WTC11 (cell line): ENCODE measurements at regions not wholly inside any gene's neighbourhood (a gene's known extent, or its start where the extent isn't known, plus 50 kb on each side); places are given as distances from the start of the nearest gene placed in this dataset.

Experiments
- ATAC-seq: fragments of 200-7000 bp; cut with Tn5 transposase; 2 replicates; pipeline ENCODE4 v1.10.0; 2021; ENCODE audit warnings: mild to moderate bottlenecking, moderate library complexity
- CTCF ChIA-PET: fragments of 300-600 bp; sonication (Branson Sonifier 250); formaldehyde crosslinking; loops from one replicate; lab custom pipeline; 2021; ENCODE audit warnings: antibody characterized with exemption; lab: Charles Lee
- POLR2A ChIA-PET: fragments of 350-600 bp; sonication (Branson Sonifier 250); formaldehyde crosslinking; loops from one replicate; lab custom pipeline; 2021; ENCODE audit warnings: antibody characterized with exemption; lab: Charles Lee
- DNase-seq: peaks from one replicate; pipeline ENCODE4 v3.0.0; 2021; ENCODE audit warnings: low spot score
- H3K27ac Mint-ChIP-seq: 2 replicates; pipeline ENCODE4 v1.8.0; 2021; ENCODE audit warnings: mixed read lengths
- H3K27me3 Mint-ChIP-seq: 2 replicates; pipeline ENCODE4 v1.8.0; 2021; ENCODE audit warnings: low read depth, mild to moderate bottlenecking, moderate library complexity, mixed read lengths
- H3K36me3 Mint-ChIP-seq: 2 replicates; pipeline ENCODE4 v1.8.0; 2021; ENCODE audit warnings: mixed read lengths
- H3K4me1 Mint-ChIP-seq: 2 replicates; pipeline ENCODE4 v1.8.0; 2022; ENCODE audit warnings: mixed read lengths
- H3K4me3 Mint-ChIP-seq: 2 replicates; pipeline ENCODE4 v1.8.0; 2021; ENCODE audit warnings: mild to moderate bottlenecking, moderate library complexity, mixed read lengths
- H3K9me3 Mint-ChIP-seq: 2 replicates; pipeline ENCODE4 v1.8.0; 2021; ENCODE audit warnings: mixed read lengths
- ATF1 ChIP-seq: sonication (generic); formaldehyde crosslinking; IDR thresholded peaks from 2 replicates; pipeline ENCODE4 v1.8.1; 2023; ENCODE audit warnings: mild to moderate bottlenecking, moderate library complexity, missing genetic modification reagents
- CBFB ChIP-seq: sonication (generic); formaldehyde crosslinking; IDR thresholded peaks from 2 replicates; pipeline ENCODE4 v1.8.1; 2022; ENCODE audit warnings: mild to moderate bottlenecking, low read depth, missing genetic modification reagents
- CREM ChIP-seq: sonication (generic); formaldehyde crosslinking; IDR thresholded peaks from 2 replicates; pipeline ENCODE4 v1.8.1; 2022; ENCODE audit warnings: mild to moderate bottlenecking, missing genetic modification reagents, moderate library complexity
- EMX1 ChIP-seq: fragments of 250-450 bp; sonication (Bioruptor Pico); IDR thresholded peaks from 2 replicates; pipeline ENCODE4 v1.8.0; 2021; ENCODE audit warnings: mild to moderate bottlenecking
- ETV6 ChIP-seq: sonication (generic); formaldehyde crosslinking; IDR thresholded peaks from 2 replicates; pipeline ENCODE4 v1.8.1; 2022; ENCODE audit warnings: mild to moderate bottlenecking, missing genetic modification reagents
- FOXK1 ChIP-seq: sonication (generic); formaldehyde crosslinking; IDR thresholded peaks from 2 replicates; pipeline ENCODE4 v1.8.0; 2022; ENCODE audit warnings: mild to moderate bottlenecking, moderate library complexity, missing genetic modification reagents
- FOXP1 ChIP-seq: sonication (generic); formaldehyde crosslinking; IDR thresholded peaks from 2 replicates; pipeline ENCODE4 v1.8.0; 2022; ENCODE audit warnings: missing genetic modification reagents, mild to moderate bottlenecking, moderate library complexity, borderline replicate concordance
- GRHL2 ChIP-seq: fragments of 250-450 bp; sonication (Bioruptor Pico); IDR thresholded peaks from 2 replicates; pipeline ENCODE4 v1.8.0; 2022; ENCODE audit warnings: mild to moderate bottlenecking, moderate library complexity; ENCODE audit not compliant: insufficient replicate concordance, severe bottlenecking
- HMGA2 ChIP-seq: fragments of 250-450 bp; sonication (Bioruptor Pico); IDR thresholded peaks from 2 replicates; pipeline ENCODE4 v1.4.0; 2021; ENCODE audit warnings: mild to moderate bottlenecking, moderate library complexity
- MXD4 ChIP-seq: fragments of 250-450 bp; sonication (Bioruptor Pico); IDR thresholded peaks from 2 replicates; pipeline ENCODE4 v1.8.0; 2021; ENCODE audit warnings: mild to moderate bottlenecking, moderate library complexity, borderline replicate concordance
- MYBL2 ChIP-seq: sonication (generic); formaldehyde crosslinking; IDR thresholded peaks from 2 replicates; pipeline ENCODE4 v1.8.1; 2023; ENCODE audit warnings: mild to moderate bottlenecking, moderate library complexity, missing genetic modification reagents
- NFATC4 ChIP-seq: fragments of 250-450 bp; sonication (Bioruptor Pico); IDR thresholded peaks from 2 replicates; pipeline ENCODE4 v1.9.0; 2021; ENCODE audit warnings: mild to moderate bottlenecking
- NFYB ChIP-seq: sonication (generic); formaldehyde crosslinking; conservative IDR thresholded peaks from 2 replicates; pipeline ENCODE4 v1.8.0; 2022; ENCODE audit warnings: low read depth, missing genetic modification reagents
- OVOL2 ChIP-seq: fragments of 250-450 bp; sonication (Bioruptor Pico); IDR thresholded peaks from 2 replicates; pipeline ENCODE4 v1.9.0; 2021; ENCODE audit warnings: mild to moderate bottlenecking, borderline replicate concordance
- SMAD4 ChIP-seq: sonication (generic); formaldehyde crosslinking; IDR thresholded peaks from 2 replicates; pipeline ENCODE4 v1.8.0; 2022; ENCODE audit warnings: mild to moderate bottlenecking, missing genetic modification reagents
- SP1 ChIP-seq: sonication (generic); formaldehyde crosslinking; conservative IDR thresholded peaks from 2 replicates; pipeline ENCODE4 v1.8.1; 2022; ENCODE audit warnings: missing genetic modification reagents
- TP53 ChIP-seq: sonication (generic); formaldehyde crosslinking; IDR thresholded peaks from 2 replicates; pipeline ENCODE4 v1.8.1; 2023; ENCODE audit warnings: mild to moderate bottlenecking, missing genetic modification reagents
- ZNF121 ChIP-seq: sonication (generic); formaldehyde crosslinking; IDR thresholded peaks from 2 replicates; pipeline ENCODE4 v1.8.0; 2023; ENCODE audit warnings: missing genetic modification reagents
- ZNF138 ChIP-seq: sonication (generic); formaldehyde crosslinking; conservative IDR thresholded peaks from 2 replicates; pipeline ENCODE4 v1.8.1; 2022; ENCODE audit warnings: mild to moderate bottlenecking, moderate library complexity, missing genetic modification reagents
- ZNF219 ChIP-seq: sonication (generic); formaldehyde crosslinking; IDR thresholded peaks from 2 replicates; pipeline ENCODE4 v1.8.0; 2023; ENCODE audit warnings: missing genetic modification reagents, mild to moderate bottlenecking, borderline replicate concordance
- ZNF396 ChIP-seq: fragments of 250-450 bp; sonication (Bioruptor Pico); IDR thresholded peaks from 2 replicates; pipeline ENCODE4 v1.8.0; 2021; ENCODE audit warnings: mild to moderate bottlenecking, moderate library complexity, borderline replicate concordance
- ZNF671 ChIP-seq: fragments of 250-450 bp; sonication (Bioruptor Pico); IDR thresholded peaks from 2 replicates; pipeline ENCODE4 v1.8.0; 2021; ENCODE audit warnings: mild to moderate bottlenecking
- TF ChIP-seq, protein P1 (sequence below): sonication (generic); formaldehyde crosslinking; IDR thresholded peaks from 2 replicates; pipeline ENCODE4 v1.8.1; 2023; ENCODE audit warnings: mild to moderate bottlenecking, missing genetic modification reagents
- TF ChIP-seq, protein P2 (sequence below): sonication (generic); formaldehyde crosslinking; IDR thresholded peaks from 2 replicates; pipeline ENCODE4 v1.8.1; 2023; ENCODE audit warnings: mild to moderate bottlenecking, missing genetic modification reagents
- TF ChIP-seq, protein P3 (sequence below): fragments of 250-450 bp; sonication (Bioruptor Pico); conservative IDR thresholded peaks from 2 replicates; pipeline ENCODE4 v1.9.0; 2021; ENCODE audit warnings: mild to moderate bottlenecking
- TF ChIP-seq, protein P4 (sequence below): fragments of 250-450 bp; sonication (Bioruptor Pico); IDR thresholded peaks from 2 replicates; pipeline ENCODE4 v2.1.2; 2022; ENCODE audit warnings: mild to moderate bottlenecking, moderate library complexity

DNA sequence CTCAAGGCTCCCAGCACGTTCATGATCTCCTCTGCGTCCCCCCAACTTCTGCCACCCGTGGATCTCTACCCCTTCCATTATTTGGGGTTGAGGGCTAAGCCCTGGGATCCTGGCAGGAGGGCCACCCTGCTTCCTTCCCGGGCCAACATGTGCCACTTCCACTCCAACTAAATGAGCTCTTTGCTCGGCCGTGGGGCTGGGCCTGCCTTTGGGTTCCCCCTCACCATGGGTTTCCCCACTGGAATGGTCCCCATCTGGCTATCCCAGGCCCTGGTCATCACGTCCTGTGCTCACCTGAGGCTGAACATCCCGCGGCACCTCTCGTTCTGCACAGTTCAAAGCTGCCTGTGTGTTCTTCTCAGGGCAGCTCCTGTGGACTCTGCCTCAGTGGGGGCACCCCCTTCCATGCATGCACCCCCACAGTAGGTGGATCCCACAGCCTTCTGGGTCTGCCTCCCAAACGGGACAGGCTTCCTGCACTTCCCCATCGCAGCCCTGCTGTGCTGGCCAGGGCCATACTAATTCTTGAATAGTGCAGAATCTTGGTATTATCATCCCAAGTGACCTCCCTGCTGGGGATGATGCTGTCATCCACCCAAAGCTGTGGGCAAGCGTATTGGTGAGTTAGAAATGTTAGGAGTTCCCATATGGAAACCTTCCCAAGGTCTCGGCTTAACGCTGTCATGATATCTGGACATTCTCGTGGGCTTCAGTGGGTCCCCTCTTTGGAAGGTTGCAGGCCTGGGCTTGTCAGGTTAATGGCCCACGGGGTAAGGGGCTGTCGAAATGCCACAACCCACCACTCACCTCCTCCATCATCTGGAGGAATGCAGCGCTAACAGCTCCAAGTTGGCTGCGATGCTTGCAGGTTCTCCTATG is 150.5 kb upstream of the TWIST2 start (continued):
- TF ChIP-seq, protein P1, sequence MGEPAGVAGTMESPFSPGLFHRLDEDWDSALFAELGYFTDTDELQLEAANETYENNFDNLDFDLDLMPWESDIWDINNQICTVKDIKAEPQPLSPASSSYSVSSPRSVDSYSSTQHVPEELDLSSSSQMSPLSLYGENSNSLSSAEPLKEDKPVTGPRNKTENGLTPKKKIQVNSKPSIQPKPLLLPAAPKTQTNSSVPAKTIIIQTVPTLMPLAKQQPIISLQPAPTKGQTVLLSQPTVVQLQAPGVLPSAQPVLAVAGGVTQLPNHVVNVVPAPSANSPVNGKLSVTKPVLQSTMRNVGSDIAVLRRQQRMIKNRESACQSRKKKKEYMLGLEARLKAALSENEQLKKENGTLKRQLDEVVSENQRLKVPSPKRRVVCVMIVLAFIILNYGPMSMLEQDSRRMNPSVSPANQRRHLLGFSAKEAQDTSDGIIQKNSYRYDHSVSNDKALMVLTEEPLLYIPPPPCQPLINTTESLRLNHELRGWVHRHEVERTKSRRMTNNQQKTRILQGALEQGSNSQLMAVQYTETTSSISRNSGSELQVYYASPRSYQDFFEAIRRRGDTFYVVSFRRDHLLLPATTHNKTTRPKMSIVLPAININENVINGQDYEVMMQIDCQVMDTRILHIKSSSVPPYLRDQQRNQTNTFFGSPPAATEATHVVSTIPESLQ (CRISPR knock-in tag): no peak
- TF ChIP-seq MYBL2 (CRISPR knock-in tag) (no peak), FOXK1 (CRISPR knock-in tag) (no peak), TP53 (CRISPR knock-in tag) (no peak), FOXP1 (no peak), HMGA2 (no peak)
- TF ChIP-seq, protein P2, sequence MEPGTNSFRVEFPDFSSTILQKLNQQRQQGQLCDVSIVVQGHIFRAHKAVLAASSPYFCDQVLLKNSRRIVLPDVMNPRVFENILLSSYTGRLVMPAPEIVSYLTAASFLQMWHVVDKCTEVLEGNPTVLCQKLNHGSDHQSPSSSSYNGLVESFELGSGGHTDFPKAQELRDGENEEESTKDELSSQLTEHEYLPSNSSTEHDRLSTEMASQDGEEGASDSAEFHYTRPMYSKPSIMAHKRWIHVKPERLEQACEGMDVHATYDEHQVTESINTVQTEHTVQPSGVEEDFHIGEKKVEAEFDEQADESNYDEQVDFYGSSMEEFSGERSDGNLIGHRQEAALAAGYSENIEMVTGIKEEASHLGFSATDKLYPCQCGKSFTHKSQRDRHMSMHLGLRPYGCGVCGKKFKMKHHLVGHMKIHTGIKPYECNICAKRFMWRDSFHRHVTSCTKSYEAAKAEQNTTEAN: no peak

DNA sequence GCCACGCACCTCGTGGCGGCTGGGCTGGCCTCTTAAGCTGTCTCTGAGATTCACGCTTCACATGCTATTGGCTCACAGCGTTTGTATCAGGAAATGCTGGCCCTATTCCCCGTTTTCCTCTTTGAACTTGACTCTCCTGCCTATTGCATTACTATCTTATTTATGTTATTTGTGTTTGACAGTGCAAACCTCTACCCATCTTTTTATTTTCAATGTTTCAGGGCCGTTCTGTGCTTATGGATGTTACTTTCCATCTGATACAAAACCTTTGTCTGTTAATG is 149.9 kb upstream of the TWIST2 start:
- no peak for DNase-seq
- no peak for TF ChIP-seq NFATC4 (CRISPR knock-in tag)
- no peak for TF ChIP-seq OVOL2 (CRISPR knock-in tag)
- TF ChIP-seq SP1 (CRISPR knock-in tag): no peak
- no peak for TF ChIP-seq ATF1 (CRISPR knock-in tag)
- no peak for TF ChIP-seq SMAD4 (CRISPR knock-in tag)
- TF ChIP-seq MXD4 (CRISPR knock-in tag): no peak
- TF ChIP-seq, protein P3, sequence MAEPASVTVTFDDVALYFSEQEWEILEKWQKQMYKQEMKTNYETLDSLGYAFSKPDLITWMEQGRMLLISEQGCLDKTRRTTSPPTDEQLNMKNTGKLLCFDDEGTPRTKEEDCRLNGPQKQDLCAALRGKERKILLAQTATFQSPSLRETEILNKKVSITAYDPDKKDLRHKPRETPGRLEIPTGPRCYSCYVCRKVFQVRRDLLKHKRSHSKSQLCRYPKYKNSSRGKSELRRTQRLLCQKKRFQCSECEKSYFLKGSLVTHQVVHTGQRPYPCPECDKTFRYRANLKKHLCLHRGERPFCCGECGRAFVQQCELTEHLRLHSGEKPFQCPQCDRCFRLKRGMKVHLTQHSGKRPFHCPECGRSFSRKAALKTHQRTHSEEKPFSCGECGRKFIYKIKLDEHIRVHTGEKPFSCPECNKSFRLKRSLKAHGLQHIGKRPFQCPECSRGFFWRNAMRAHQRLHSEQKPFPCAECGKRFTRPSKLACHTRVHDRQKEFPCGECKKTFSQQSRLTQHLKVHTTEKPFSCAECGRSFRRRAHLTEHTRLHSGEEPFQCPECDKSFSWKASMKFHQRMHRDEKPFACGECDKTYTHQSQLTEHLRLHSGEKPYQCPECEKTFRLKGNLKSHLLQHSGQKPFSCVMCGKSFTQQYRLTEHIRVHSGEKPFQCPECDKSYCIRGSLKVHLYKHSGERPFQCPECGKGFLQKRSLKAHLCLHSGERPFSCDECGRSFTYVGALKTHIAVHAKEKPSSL (CRISPR knock-in tag): no peak
- TF ChIP-seq GRHL2 (CRISPR knock-in tag): no peak
- TF ChIP-seq EMX1: no peak
- Mint-ChIP-seq H3K9me3 (no peaks in the 10 kb centered on the region), H3K36me3 (no peaks in the 10 kb centered on the region), H3K27me3 (no peaks in the 10 kb centered on the region), H3K27ac (no peak overlapping the region), H3K4me3 (no peak overlapping the region), H3K4me1 (no peaks in the 10 kb centered on the region)
- ATAC-seq: no peak
- ChIA-PET CTCF (interaction anchor here (0.8 kb wide), 1 partner anchor 185 kb away, joined by 3 read pairs; no protein-coding TSS in a partner anchor), POLR2A (no interaction called here)

DNA sequence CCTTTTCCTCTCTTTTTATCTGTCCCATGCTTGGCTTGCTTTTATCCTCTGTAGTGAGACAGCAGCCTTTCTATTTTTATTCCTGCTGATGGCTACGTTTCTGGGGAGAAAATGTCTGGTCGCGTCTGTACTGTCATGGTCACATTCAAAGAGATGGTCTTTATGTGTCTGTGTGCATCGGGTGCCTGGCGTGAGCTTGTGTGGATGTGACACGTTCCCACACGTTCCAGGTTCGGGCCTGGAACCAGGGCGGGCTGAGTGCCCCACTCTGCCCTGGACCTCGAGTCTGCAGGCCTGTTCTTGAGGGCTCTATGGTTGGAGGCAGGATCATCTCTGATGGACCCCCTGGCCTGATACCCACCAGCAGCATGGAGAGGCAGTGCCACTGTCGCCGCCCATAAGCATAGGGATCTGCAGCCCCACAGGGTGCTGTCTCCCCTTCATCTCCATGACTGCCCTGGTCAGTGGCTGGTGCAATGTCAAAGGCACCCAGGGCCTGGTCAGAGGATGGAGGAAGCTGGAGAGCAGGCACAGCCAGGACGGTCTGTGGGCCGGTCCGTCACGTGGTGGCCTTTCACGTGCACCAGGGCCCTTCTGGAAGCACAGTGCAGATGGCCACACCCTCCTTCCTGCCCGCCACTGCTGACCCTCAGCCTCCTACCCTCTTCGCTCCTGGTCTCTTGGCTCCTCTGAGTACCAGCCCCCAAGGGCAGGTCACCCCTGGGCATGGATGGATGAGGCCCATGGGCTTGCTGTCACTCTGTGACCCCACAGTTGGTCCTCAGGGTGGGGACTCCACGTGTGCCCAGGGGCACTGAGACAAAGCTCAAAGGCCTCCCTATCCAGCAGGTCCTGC is 149.2 kb upstream of the TWIST2 start:
- H3K36me3 Mint-ChIP-seq: no peaks in the 10 kb centered on the region
- no peak overlapping the region for H3K27ac Mint-ChIP-seq
- ATAC-seq (no peak), DNase-seq (no peak)
- POLR2A ChIA-PET: no interaction called here
- H3K4me1 Mint-ChIP-seq: no peaks in the 10 kb centered on the region
- H3K4me3 Mint-ChIP-seq: no peak overlapping the region
- CTCF ChIA-PET: no interaction called here
- no peaks in the 10 kb centered on the region for H3K27me3 Mint-ChIP-seq
- no peaks in the 10 kb centered on the region for H3K9me3 Mint-ChIP-seq
- TF ChIP-seq ZNF121 (no peak), OVOL2 (CRISPR knock-in tag) (no peak), ZNF138 (CRISPR knock-in tag) (no peak), CREM (no peak), ZNF671 (CRISPR knock-in tag) (no peak), ETV6 (CRISPR knock-in tag) (no peak), ZNF396 (no peak), ZNF219 (no peak), CBFB (CRISPR knock-in tag) (no peak), NFYB (CRISPR knock-in tag) (no peak)
- TF ChIP-seq, protein P4, sequence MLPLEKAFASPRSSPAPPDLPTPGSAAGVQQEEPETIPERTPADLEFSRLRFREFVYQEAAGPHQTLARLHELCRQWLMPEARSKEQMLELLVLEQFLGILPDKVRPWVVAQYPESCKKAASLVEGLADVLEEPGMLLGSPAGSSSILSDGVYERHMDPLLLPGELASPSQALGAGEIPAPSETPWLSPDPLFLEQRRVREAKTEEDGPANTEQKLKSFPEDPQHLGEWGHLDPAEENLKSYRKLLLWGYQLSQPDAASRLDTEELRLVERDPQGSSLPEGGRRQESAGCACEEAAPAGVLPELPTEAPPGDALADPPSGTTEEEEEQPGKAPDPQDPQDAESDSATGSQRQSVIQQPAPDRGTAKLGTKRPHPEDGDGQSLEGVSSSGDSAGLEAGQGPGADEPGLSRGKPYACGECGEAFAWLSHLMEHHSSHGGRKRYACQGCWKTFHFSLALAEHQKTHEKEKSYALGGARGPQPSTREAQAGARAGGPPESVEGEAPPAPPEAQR: no peak
